ENCODE measurements at regions not wholly inside any gene's neighbourhood (a gene's known extent, or its start where the extent isn't known, plus 50 kb on each side); places are given as distances from the start of the nearest gene placed in this dataset.

DNA sequence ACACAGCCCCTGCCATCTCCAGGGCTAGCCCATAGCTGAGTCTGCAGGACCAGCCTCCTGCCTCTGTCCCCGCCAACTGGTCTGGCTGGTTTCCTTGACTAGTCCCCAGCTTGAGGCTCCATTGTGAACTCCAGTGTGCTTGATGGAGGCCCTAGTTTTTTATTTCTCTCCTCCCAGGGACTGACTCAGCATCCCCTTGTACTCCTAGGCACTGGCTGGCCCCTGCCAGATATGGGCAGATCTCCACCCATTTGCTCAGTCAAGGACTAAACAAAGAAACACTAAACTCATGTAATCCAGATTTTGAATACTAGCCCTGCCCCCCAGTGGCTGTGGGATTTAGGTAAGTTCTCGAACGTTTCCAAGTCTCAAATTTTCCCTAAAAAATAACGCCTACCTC lies 415.4 kb upstream of the RORA start:
- H3K9me3 ChIP-seq (ENCODE audit: control insufficient read depth, insufficient read depth, low read length), result no peaks in the 10 kb centered on the region
- H3K4me3 ChIP-seq (ENCODE audit: low read depth, low read length), result no peak overlapping the region
- CTCF ChIA-PET, result no interaction called here
- no peaks in the 10 kb centered on the region for H3K27me3 ChIP-seq (ENCODE audit: control insufficient read depth, insufficient read depth, low read length)
- H3K27ac ChIP-seq (ENCODE audit: low read depth, low read length), result no peak overlapping the region
- no peak for DNase-seq (ENCODE audit: low read depth, low spot score)
- POLR2A ChIA-PET, result interaction anchor here (0.6 kb wide), 1 partner anchor 1993 kb away, joined by 5 read pairs; no protein-coding TSS in a partner anchor
- TF ChIP-seq CTCF (IDR thresholded peaks at IDR 0.05; ENCODE audit: low read depth, low read length), result no peak

GRCh38 chr15:61641645-61642044 lies 412.5 kb upstream of the RORA start:
- no peak for DNase-seq (ENCODE audit: low read depth, low spot score)
- Histone ChIP-seq H3K9me3 (ENCODE audit: control insufficient read depth, insufficient read depth, low read length) (no peaks in the 10 kb centered on the region), H3K27me3 (ENCODE audit: control insufficient read depth, insufficient read depth, low read length) (no peaks in the 10 kb centered on the region), H3K4me3 (ENCODE audit: low read depth, low read length) (no peak overlapping the region), H3K27ac (ENCODE audit: low read depth, low read length) (no peak overlapping the region)
- no peak for TF ChIP-seq CTCF (IDR thresholded peaks at IDR 0.05; ENCODE audit: low read depth, low read length)
- CTCF ChIA-PET, result no interaction called here
- POLR2A ChIA-PET, result no interaction called here

DNA sequence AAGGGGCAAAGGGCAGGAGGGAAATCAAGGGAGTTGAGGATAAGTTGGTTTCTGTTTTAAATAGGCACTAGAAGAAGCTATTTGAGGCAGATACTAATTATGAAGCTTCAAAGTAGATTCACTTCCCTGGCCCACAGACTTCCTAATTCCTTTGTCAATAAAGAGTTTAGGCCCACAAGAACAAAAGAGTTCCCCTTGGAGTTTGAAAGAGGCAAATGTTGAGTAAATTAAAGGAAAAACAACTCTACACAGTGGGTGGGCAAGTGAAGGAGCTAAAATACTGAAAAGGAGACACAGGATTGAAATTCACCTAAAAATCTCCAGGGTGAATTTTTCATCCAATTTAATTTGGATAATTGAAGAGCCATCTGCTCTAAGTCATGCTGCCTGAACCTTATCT lies 411.7 kb upstream of the RORA start:
- POLR2A ChIA-PET, result no interaction called here
- TF ChIP-seq CTCF (IDR thresholded peaks at IDR 0.05; ENCODE audit: low read depth, low read length), result no peak
- no peak for DNase-seq (ENCODE audit: low read depth, low spot score)
- H3K27me3 ChIP-seq (ENCODE audit: control insufficient read depth, insufficient read depth, low read length), result no peaks in the 10 kb centered on the region
- no peaks in the 10 kb centered on the region for H3K9me3 ChIP-seq (ENCODE audit: control insufficient read depth, insufficient read depth, low read length)
- CTCF ChIA-PET, result no interaction called here
- H3K27ac ChIP-seq (ENCODE audit: low read depth, low read length), result no peak overlapping the region
- no peak overlapping the region for H3K4me3 ChIP-seq (ENCODE audit: low read depth, low read length)

DNA sequence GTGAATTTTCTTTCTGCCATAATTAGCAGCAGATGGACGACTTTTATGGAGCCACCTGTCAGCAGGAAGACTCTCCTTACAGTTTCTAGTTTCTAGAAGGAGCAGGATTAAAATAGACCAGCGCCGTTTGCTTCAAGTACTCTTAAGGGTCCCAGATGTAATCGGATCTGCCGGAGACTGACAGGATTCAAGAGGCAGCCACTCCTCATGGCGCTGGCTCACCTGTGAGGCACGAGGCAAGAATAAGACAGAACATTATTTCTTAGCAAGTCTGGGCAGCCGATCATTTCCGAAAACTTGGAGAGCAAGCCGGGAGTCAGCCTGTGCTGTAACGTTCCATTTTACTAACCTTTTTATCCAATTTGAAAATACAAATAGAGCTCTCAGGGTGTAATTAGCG lies 410.4 kb upstream of the RORA start:
- POLR2A ChIA-PET, result no interaction called here
- no peak for DNase-seq (ENCODE audit: low read depth, low spot score)
- H3K9me3 ChIP-seq (ENCODE audit: control insufficient read depth, insufficient read depth, low read length), result no peaks in the 10 kb centered on the region
- H3K27me3 ChIP-seq (ENCODE audit: control insufficient read depth, insufficient read depth, low read length), result no peaks in the 10 kb centered on the region
- CTCF ChIA-PET, result no interaction called here
- H3K27ac ChIP-seq (ENCODE audit: low read depth, low read length), result no peak overlapping the region
- TF ChIP-seq CTCF (IDR thresholded peaks at IDR 0.05; ENCODE audit: low read depth, low read length), result no peak
- no peak overlapping the region for H3K4me3 ChIP-seq (ENCODE audit: low read depth, low read length)

DNA sequence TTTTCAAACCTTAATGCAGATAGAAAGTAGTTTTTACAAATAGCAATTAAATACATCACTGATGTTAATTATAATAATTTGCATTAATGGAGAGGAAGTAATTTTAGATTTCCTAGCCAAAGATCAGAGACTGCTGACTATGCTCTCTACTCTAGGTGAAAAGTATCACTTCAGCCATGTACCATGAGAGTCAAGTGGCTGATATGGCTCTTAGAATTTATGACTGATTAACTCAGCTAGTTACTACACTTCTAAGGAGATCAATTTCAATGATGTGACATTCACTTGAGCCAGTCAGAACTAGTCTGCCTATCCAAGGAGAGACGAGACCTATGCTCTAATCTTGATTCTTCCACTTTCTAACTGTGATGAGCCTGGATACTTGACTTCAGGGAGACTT lies 405.7 kb upstream of the RORA start:
- DNase-seq (ENCODE audit: low read depth, low spot score), result no peak
- Histone ChIP-seq H3K9me3 (ENCODE audit: control insufficient read depth, insufficient read depth, low read length) (no peaks in the 10 kb centered on the region), H3K4me3 (ENCODE audit: low read depth, low read length) (no peak overlapping the region), H3K27me3 (ENCODE audit: control insufficient read depth, insufficient read depth, low read length) (no peaks in the 10 kb centered on the region), H3K27ac (ENCODE audit: low read depth, low read length) (no peak overlapping the region)
- ChIA-PET CTCF (no interaction called here), POLR2A (no interaction called here)
- no peak for TF ChIP-seq CTCF (IDR thresholded peaks at IDR 0.05; ENCODE audit: low read depth, low read length)

All from AG04450 (cell line).